GM18858 (cell line): ENCODE measurements at regions not wholly inside any gene's neighbourhood (a gene's known extent, or its start where the extent isn't known, plus 50 kb on each side); places are given as distances from the start of the nearest gene placed in this dataset.

Experiments used
- ATAC-seq: cut with Tn5 transposase; IDR thresholded peaks from one replicate; pipeline ENCODE4 v1.9.1; 2021; ENCODE audit not compliant: unreplicated experiment

DNA sequence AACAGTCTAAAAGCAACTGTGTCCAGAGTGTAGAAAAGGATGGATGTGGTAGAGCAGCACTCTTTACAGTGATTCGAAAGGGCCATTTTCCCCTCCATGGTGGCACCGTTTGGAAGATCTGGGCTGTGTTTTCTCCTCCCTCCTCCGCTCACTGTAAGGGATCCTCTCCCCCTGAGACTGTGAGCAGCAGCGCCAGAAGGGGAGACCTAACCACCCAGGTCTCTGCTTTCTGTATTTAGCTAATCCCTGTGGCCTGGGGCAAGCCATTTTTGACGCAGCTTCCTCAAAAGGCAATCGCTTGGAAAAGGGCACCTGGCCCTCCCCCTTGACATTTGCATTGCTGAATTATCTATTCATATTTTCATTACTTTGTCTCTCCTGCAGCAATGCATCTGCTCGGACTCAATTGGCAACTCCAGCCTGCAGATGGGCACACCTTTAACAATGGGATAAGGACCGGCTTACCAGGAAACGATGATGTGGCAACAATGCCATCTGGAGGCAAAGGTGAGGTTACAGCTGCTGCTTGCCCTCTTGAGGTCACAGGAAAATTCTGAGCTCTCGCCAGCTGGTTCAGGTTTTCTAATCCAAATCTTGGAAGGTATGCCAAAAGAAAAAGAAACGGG, 244.3 kb upstream of the WWC1 start:
- no peak for ATAC-seq

DNA sequence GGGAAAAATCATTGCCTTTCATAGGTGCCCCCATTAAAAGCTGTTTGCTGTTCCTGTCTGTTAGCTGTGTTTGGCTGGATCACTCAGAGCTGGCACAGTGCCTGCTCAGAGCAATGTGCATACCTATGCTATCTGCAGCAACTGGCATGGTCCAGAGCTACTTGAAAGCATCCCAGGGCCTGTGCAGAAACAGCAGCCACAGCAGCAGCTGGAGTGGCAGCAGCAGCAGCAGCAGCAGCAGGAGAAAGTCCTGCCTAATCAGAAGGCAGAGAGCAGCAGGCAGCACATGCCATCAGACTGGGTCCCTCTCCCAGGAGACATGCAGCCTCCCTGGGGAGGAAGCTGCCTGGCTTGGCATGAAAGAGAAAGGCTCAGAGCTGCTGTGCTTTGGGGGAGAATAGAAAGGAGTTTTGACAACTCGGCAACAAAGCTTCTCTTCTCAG, 243.8 kb upstream of the WWC1 start:
- no peak for ATAC-seq

DNA sequence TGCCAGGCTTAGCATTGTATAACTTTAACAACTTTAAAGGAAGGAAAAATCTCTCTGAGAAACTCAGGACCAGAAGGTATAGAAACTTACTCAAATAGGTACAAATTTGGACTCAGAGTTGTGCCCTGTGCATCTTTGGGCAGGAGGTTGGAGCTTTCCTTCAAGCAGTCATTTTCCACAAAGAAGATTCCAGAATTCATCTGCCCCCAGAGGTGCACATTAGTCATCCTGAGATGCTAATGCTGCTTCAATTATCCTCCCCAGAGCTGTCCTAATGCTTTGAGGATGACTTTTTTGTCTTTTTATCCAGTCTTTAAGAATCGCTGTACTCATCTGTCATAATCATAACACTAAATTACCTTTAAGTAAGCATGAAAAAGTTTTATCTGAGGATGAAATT, 243.0 kb upstream of the WWC1 start:
- no peak for ATAC-seq

DNA sequence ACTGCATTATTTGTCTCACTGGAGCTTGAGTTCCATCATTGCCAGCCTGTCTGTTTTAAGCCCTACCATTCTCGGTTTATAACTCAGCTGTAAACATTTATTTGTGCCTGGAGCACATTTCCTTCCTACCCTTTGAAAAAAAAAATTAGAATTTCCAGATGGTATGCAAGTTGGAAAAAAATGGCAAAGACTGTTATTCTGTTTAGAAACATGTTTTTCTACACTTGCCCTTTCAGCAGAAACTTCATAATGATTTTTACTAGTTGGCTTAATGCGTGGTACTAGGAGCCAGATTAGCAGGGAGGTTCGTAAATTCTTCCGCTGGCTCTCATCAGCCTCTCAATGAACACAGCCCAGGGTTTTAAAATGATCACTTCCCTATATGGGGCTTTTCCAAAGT, 238.8 kb upstream of the WWC1 start:
- ATAC-seq = no peak

DNA sequence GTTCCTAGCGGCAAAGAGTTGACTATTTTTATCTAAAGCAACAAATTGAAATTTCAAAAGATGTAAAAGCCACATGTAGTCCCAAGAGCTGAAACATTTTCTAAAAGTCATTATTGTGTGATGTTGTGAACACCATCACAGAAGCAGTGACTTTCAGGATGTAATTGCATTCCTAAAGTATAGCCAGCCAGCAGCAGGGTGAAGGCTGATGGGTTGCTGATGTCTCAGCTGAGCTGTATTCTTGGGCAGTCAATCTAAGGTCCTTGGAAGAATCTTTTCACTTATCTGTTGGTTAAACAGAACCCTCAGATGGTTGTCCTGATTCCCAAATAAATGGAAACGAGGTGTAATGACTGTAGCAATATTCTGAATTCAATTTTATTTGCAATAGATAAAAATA, 237.4 kb upstream of the WWC1 start:
- no peak for ATAC-seq

DNA sequence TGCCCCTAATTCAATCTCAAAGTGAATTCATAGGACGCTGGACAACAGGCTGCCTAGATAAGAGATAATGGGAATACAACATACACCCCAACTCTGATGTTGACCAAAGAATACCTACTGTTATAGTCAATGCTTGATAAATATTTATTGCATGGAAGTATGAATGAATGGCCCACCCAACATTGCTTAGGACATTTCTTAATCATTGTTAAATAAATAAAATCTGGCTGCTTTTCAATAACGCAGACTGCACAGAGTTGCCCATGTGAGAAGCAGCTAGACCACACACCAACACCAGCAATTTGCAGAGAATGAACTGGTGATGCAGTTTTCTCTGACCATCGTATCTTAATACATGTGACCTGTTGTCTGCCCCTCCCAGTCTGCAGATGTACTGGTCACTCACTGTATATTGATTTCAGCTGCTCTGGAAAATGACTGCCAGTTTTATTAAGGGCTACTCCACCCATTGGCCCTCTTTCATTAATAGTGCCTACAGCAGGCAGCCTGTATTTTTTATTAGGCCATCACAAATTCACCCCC, 236.2 kb upstream of the WWC1 start:
- no peak for ATAC-seq

DNA sequence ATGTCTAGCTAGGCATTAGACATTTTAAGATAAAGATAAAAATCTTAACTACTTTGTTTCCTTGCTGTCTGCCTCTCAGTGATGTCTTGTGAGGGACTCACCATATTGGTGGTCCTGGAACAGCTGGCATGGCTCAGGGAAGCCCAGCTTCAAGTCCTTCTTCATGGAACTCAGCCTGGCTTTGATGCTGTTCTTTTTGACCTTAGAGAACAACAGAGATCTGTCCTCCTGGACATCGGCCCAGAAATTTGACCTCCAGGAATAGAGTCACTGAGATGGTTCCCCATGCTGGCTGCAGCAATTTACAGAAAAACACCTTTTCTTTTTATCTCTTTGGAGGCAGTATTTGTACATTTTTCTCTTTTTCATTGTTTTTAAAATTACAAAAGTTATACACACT, 235.5 kb upstream of the WWC1 start:
- no peak for ATAC-seq

DNA sequence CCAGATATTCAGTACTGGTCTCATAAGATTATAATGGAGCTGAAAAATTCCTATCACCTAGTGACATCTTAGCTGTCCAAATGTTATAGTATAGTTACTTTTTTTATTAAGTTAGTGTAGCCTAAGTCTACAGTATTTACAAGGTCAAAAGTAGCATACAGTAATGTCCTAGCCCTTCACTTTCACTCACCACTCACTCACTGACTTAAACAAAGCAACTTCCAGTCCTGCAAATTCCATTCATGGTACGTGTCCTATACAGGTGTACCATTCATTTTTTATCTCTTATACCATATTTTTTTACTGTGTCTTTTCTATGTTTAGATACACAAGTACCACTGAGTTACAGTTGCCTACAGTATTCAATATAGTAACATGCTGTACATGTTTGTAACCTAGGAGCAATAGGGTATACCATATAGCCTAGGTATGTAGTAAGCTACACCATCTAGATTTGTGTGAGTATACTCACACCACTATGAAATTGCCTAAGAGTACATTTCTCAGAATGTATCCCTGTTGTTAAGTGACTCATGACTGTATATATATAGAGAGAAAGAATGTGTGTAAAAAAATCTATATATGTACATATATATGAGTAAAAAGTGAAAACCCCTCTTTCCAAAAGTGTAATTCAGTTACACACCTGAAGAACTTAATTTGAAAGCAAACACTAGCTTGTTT, 234.8 kb upstream of the WWC1 start:
- no peak for ATAC-seq

DNA sequence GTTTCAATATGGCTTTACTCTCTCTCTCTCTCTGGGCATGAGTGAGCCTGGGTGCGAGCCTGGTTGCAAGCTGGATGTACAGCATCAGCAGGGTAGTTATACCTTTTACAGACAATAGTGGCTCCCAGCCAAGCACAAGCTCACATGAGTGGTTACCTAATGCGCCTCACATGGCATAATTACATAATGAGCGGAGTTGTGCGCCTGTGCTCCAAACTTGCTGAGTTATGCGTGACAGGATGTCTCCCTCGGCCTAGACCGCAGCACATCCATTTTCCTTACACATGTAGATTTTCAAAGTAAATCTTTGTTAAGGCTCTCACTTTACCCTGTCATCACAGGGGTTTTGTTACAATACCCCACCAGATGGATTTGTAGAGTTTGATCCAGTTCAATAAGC, 233.5 kb upstream of the WWC1 start:
- no peak for ATAC-seq

DNA sequence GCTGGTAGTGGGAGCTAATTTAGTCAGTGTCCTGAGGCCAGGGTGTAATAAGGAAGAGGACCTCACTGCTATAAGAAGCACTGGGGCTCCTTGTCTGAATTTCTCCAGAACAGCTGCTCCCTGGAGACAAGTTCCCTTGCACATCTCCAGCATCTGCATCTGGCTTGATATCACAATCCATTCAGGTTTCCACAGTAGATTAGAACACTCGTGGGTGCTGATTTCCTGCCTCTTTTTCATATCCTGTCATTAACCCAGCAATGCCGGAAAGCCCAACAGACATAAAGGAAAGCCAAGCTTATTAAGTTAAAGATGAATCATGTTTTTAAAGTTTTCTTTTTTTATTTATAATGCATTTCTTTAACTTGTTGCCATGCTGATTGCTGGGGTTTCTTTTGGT, 232.3 kb upstream of the WWC1 start:
- ATAC-seq = no peak

DNA sequence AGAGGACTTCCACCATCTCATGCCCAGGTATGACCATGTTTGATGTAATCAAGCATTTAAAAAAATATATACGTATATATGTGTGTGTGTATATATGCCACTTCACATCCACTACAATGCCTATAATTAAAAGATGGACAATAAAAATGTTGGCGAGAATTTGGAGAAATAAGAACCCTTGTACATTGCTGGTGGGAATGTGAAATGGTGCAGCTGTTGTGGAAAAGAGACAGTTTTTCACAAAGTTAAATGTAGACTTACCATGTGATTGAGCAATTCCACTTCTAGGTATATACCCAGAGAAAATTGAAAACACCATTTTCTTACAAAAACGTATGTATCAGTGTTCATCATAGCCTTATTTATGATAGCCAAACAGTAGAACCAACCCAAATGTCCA, 229.2 kb upstream of the WWC1 start:
- ATAC-seq = no peak

DNA sequence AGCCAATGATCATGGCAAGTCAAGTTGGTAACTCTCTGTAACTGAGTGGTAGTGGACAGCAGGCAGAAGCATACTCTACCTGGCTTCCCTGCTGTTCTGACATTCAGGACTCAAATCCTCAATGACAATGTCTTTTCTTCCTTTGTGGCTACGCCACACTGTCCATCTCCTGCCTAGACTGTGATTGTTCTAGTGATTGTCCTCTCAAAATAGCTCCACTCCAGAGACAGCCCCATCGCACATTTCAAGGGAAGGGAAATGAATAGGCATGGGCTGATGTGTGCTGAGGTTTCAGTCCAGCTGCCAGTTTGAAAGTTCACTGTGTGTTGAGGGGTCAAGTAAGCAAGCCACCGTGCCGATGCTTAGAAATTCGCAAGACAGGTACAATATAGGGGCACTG, 227.0 kb upstream of the WWC1 start:
- ATAC-seq = no peak

DNA sequence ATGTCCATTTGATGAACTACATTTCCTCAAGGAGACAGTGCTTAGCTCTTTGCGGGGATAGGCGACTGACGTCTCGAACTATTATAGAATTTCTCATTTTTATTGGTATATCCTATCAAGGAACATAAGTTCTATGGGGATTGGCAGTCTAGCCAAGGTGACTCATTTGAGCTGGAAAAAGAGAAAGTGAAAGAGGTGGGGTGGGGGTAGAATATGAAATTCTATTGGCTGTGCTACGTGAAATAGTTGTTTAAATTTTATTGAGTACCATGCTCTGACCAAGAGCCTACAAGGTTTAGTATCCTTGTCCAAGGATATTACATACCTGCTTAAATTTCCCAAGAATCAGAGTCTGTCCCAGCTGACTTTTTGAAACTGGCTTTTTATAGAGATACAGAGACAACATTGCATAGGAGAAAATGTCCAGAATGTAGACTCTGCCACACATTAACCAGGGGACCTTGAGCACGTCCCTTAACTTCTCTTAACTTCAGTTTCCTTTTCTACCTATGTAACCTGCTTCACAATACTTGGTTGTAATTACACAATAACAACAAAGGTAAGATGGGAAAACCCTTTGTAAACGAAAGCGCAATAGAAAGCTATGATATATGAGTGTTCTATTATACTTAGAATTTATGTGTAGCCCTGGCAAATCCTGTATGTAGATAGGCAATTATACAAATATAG, 226.4 kb upstream of the WWC1 start:
- no peak for ATAC-seq

DNA sequence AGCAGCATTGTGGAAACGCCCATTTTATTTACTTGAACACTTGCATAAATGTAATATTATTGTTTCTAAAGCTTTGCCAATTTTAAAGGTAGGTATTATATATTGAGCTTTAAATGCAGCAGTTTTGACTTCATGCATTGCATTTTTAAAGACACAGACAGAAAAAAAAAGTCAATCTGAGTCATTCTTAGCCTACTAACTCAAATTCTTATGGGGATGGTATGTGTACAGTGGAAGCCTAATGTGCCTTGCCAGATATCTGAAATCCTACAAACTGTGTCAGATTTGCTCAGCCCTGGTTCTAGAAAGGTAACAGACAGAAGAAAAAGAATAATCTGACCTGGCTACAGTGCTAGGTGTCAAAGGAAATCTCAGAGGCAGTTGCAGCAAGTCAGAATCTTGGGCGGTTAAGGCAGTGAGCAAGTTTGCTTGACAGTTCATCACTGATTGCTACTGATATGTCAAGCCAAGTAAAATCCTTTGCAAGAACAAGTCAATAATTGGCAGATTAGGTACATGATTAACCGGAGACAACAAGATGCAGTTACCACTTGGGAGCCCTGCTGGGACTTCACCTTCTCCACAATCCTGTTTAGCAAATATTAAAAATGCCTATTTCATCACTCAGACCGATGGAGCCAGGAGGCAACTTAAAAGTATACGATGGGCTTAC, 224.8 kb upstream of the WWC1 start:
- no peak for ATAC-seq

DNA sequence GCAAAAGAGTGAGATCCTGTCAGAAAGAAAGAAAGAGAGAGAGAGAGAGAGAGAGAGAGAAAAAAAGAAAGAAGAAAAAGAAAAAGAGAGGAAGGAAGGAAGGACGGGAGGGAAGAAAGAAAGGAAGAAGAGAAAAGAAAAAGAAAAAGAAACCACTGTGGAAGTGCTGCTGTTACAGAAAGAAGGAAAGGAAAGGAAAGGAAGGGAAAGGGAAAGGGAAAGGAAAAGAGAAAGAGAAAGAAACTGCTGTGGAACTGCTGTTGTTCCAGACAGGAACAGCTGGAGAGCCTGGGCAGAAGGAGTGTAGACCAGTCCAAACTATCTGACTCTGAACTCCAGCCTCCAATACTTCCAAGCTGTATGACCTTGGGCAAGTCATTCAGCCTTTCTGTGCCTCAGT, 220.7 kb upstream of the WWC1 start:
- ATAC-seq = no peak

DNA sequence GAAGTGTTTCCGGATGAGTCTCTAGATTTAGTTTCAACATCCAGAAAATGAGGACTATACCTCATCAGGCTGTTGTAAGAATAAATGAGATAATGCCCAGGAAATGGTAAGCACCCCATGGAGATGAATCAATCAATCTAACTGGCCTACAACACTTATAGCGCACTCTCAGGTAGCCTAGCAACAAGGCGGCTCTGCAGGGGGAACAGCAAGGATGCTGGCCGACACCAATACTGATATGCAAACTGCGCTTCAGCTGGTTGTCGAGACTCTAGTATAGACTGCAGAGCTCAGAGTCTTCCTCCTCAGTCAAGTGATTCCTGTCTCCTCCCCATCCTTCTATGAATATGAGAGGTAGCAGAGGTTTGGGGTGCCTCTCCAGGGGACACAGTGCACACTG, 218.8 kb upstream of the WWC1 start:
- no peak for ATAC-seq

DNA sequence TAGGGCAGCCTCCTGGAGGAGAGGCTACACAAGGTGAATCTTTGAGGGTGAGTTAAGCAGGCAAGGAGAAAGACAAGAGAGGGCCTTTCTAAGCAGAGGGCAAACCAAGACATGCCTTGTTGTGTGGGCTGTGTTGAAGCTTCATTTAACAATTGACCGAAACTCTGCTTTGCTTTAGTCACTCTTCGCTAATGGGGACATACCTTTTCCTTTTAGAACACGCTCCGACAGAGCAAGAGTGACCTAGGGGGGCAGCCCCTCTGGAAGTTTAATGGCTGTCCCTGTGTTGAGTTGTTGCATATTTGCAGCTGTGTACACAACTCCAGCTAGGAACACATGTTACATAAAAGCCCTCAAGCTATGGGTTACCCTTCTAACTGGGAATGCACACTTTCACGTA, 218.1 kb upstream of the WWC1 start:
- no peak for ATAC-seq

DNA sequence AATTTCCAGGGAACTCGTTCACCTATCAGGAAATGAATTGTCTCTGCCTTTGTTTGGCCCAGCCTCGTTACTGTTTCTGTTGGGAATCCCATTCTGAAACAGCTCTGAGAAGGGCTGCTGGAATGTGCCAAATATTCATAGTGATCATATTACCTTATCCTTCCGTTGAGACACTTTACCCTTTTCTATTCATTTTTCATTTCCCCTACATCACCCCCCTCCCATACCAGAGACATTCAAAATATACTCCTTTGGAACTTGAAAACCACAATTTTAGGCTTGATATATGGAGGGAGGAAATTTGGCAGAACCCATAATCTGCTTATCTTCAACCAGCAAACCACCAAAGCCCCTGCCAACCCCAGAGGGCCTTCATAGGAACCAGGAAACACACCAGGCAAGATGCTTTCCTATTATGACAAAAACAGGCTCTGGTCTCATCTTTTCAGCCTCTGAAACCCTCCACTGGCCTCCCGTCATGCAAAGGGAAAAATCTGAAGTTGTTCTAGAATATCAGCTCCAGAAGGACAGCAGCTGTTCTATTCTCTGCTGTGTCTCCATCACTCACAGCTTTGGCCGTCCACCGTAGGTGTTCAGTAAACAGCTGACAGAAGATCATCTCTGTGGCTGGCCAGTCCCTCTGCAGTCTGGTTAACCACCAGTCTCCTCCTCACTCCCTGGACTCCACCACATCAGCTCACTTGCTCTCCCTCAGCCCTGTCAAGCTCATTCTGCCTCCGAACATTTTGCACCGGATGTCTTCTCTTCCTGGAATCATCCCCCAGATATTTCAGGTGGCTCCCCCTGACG, 217.2 kb upstream of the WWC1 start:
- no peak for ATAC-seq

DNA sequence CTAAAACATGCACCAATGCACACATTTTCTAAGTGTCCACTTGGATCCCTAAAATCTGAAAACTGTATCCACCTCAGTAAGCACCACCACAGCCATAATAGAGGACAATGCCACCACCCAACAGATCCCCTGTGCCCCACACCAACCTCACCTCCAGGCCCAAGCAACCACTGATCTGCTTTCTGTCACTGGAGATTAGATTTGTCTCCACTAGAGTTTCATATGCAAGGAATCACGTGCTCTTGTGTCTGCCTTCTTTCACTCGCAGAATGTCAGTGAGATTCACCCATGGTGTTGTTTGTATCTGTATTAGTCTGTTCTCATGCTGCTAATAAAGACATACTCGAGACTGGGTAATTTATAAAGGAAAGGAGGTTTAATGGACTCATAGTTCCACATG, 216.1 kb upstream of the WWC1 start:
- no peak for ATAC-seq

DNA sequence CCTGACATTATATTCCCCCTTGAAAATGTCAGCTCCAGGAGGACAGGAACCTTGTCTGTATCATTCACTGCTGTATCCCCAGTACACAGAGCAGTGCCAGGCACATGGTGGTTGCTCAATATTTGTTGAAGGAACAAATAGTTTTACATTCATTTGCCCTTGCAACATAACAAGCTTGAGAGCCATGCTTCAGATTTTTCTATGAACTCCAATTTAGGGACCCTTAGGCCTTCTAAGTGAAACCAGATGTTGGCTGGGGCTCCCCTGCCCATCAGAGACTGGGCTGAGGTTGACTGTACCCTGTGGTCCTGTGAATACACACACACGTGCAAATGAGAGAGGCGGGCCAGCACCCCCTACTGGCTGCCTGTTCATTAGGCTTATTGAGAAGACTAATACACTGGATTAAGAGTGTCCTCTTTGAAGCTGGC, 214.9 kb upstream of the WWC1 start:
- no peak for ATAC-seq
